ENCODE measurements at regions not wholly inside any gene's neighbourhood (a gene's known extent, or its start where the extent isn't known, plus 50 kb on each side); places are given as distances from the start of the nearest gene placed in this dataset.
A peak's percentile ranks its signal among the peaks of the same experiment; 100 is the strongest.

- Histone ChIP-seq H3K36me3 (ENCODE audit: insufficient read depth, low read length) (no peaks in the 10 kb centered on the region), H3K27ac (ENCODE audit: low read depth, low read length) (no peak overlapping the region), H3K9me3 (ENCODE audit: insufficient read depth, low read depth, low read length) (0 out of 2 replicates have a peak, but pooled peaks cover 3% of the 10 kb centered on the region), H3K9ac (ENCODE audit: low read depth, low read length) (no peak overlapping the region), H3K27me3 (ENCODE audit: insufficient read depth, low read length) (no peaks in the 10 kb centered on the region), H3K4me1 (ENCODE audit: insufficient read depth, low read length) (no peaks in the 10 kb centered on the region), H3K4me3 (ENCODE audit: low read length) (no peak overlapping the region)
- 97% methylated on average over 3 of the region's 3 CpGs for WGBS
These were observed 264.8 kb downstream of the TBL1XR1 start for GRCh38 chr3:176932433-176932832.

DNA sequence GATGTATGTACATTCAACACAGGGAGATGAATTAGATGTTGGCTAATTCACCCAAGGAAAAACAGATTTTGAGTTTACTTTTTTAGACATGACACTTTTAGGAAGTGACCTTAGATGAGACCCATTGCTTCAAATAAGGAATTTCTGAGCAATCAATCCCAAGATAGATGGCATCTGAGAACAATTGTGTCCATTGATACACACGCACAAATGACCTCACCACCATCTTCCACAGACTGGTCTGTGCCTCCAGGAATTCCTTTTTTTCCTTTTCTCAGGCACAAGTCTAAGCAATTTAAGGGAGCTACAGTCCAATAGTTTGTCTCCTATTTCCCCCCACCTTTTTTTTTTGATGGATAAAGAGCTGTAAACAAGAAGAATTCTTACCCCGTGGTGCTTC is 265.3 kb downstream of the TBL1XR1 start:
- WGBS: 94% methylated on average over 1 of the region's 2 CpGs
- Histone ChIP-seq H3K9me3 (ENCODE audit: insufficient read depth, low read depth, low read length) (0 out of 2 replicates have a peak, but pooled peaks cover 3% of the 10 kb centered on the region), H3K27me3 (ENCODE audit: insufficient read depth, low read length) (no peaks in the 10 kb centered on the region), H3K9ac (ENCODE audit: low read depth, low read length) (no peak overlapping the region), H3K27ac (ENCODE audit: low read depth, low read length) (no peak overlapping the region), H3K4me3 (ENCODE audit: low read length) (no peak overlapping the region), H3K36me3 (ENCODE audit: insufficient read depth, low read length) (no peaks in the 10 kb centered on the region), H3K4me1 (ENCODE audit: insufficient read depth, low read length) (no peaks in the 10 kb centered on the region)

DNA sequence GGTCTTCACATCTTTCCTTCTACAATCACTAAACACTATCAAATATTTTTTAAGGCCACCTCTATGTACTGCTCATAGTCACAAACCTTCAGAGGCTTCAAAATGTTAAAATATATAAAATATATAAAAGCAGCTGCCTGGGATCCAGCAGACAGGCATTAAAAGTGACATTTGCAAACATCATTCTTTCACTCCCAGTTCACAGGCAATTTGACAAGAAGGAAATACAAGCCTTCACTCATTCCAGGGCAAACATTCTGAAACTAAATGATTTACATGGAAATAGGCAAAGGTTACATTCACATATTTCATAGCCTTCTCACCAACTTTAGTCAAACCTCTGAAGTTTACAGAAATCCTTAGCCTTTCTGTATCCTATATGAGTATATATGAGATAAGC is 266.3 kb downstream of the TBL1XR1 start:
- no peaks in the 10 kb centered on the region for H3K27me3 ChIP-seq (ENCODE audit: insufficient read depth, low read length)
- no peaks in the 10 kb centered on the region for H3K4me1 ChIP-seq (ENCODE audit: insufficient read depth, low read length)
- H3K36me3 ChIP-seq (ENCODE audit: insufficient read depth, low read length): no peaks in the 10 kb centered on the region
- H3K9ac ChIP-seq (ENCODE audit: low read depth, low read length): no peak overlapping the region
- no peak overlapping the region for H3K27ac ChIP-seq (ENCODE audit: low read depth, low read length)
- no peak overlapping the region for H3K4me3 ChIP-seq (ENCODE audit: low read length)
- H3K9me3 ChIP-seq (ENCODE audit: insufficient read depth, low read depth, low read length): 0 out of 2 replicates have a peak, but pooled peaks cover 3% of the 10 kb centered on the region

DNA sequence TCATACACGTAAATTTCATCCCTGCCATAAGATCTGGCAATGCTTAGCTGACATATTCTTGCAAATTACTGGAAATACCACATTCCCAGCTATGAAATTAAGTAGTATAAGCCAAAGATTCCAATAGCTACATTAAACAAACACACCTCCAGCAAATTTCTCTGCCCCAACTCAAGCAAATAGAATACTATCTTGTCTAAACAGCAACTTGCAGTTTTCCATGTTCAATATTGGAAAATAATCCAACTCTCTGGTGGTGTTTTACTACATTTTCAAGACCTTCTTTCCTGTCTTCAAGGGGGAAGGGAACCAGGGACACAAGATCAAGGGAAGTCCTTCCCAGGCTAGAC is 268.7 kb downstream of the TBL1XR1 start:
- H3K9me3 ChIP-seq (ENCODE audit: insufficient read depth, low read depth, low read length): no peaks in the 10 kb centered on the region
- 100% methylated on average over 1 of the region's 1 CpG for whole genome bisulfite sequencing

DNA sequence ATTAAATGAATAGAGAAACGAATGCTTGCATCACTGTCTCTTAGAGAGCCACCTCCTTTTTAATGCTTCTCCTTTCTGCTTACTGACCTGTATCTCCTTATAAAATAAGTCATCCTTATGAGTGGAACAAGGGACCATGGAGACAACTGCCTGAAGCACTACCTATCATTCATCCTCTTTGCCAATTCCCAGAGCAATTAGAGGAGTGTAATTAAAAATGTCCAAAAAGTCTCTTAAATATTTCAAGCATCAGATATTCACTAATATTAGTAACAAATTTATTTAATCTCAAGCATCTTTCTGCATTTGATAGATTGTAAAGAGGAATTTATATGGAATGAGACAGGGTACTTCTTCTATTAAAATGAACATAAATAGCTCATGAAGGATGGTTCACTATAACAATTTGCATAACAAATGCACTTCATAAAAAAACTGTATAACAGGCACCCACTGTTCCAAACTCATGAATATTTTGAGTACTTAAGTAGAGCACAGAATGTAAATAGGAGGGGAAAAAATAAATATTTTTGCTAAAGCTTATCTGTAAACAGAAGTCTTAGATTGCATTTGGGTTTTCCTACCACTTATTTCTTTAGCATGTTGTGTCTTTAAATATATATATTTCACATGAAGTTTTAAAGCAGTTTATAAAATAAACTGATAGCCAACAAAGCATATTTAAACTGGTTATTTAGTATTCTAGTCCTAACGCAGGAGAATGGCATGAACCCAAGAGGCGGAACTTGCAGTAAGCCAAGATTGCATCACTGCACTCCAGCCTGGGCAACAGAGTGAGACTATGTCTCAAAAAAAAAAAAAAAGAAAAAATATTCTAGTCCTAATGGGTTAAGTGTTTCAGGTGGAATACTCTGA is 269.3 kb downstream of the TBL1XR1 start:
- no peaks in the 10 kb centered on the region for H3K9me3 ChIP-seq (ENCODE audit: insufficient read depth, low read depth, low read length)
- no peaks in the 10 kb centered on the region for H3K36me3 ChIP-seq (ENCODE audit: insufficient read depth, low read length)
- 97% methylated on average over 3 of the region's 3 CpGs for WGBS
- H3K27ac ChIP-seq (ENCODE audit: low read depth, low read length): no peak overlapping the region
- no peak overlapping the region for H3K9ac ChIP-seq (ENCODE audit: low read depth, low read length)
- H3K4me1 ChIP-seq (ENCODE audit: insufficient read depth, low read length): no peaks in the 10 kb centered on the region
- H3K4me3 ChIP-seq (ENCODE audit: low read length): no peak overlapping the region
- H3K27me3 ChIP-seq (ENCODE audit: insufficient read depth, low read length): no peaks in the 10 kb centered on the region

More for the DNA sequence above, 268.7 kb downstream of the TBL1XR1 start:
- Histone ChIP-seq H3K36me3 (ENCODE audit: insufficient read depth, low read length) (no peaks in the 10 kb centered on the region), H3K4me1 (ENCODE audit: insufficient read depth, low read length) (no peaks in the 10 kb centered on the region), H3K4me3 (ENCODE audit: low read length) (no peak overlapping the region), H3K9ac (ENCODE audit: low read depth, low read length) (no peak overlapping the region), H3K27me3 (ENCODE audit: insufficient read depth, low read length) (no peaks in the 10 kb centered on the region), H3K27ac (ENCODE audit: low read depth, low read length) (no peak overlapping the region)

DNA sequence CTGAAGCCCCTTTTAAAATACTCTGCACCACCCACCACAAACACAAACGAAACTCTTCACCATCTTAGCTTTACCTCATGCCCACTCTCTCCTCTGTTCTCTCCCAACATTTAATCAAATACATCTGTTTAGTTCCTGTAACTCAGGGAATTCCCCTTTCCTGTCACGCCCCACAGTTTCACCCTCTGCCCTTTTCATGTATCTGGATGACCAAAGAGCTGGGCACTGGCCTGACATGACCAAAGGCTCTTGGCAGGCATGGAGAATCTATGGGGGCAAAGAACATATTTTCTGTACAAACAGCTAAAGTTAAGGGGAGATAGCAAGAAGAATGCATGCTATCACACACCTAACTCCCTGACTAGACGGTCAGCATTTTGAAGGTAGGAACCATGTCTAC is 270.0 kb downstream of the TBL1XR1 start:
- no peaks in the 10 kb centered on the region for H3K27me3 ChIP-seq (ENCODE audit: insufficient read depth, low read length)
- no peaks in the 10 kb centered on the region for H3K4me1 ChIP-seq (ENCODE audit: insufficient read depth, low read length)
- H3K27ac ChIP-seq (ENCODE audit: low read depth, low read length): no peak overlapping the region
- 67% methylated on average over 3 of the region's 3 CpGs for WGBS
- H3K9ac ChIP-seq (ENCODE audit: low read depth, low read length): no peak overlapping the region
- no peak overlapping the region for H3K4me3 ChIP-seq (ENCODE audit: low read length)
- H3K9me3 ChIP-seq (ENCODE audit: insufficient read depth, low read depth, low read length): no peaks in the 10 kb centered on the region
- H3K36me3 ChIP-seq (ENCODE audit: insufficient read depth, low read length): no peaks in the 10 kb centered on the region

DNA sequence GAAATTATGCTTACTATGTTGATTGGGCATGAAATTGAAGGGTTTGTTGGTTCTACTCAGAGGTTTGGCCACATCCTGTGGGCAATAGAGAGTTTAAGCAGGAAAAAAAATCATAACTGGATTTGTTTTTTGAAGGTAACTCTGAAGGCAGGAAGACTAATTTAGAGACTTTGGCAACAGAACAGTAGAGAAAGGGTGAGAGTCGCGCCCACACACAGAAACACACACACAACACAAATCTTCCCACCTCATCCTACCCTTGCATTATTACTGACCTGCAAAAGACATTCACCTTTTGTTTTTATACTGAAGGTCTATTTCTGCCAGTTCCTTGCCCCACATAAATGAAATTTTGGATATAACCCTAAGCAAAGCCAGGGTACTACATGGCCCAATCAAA is 270.6 kb downstream of the TBL1XR1 start:
- H3K27ac ChIP-seq (ENCODE audit: low read depth, low read length): no peak overlapping the region

GRCh38 chr3:176926034-176926433 is 271.2 kb downstream of the TBL1XR1 start:
- H3K4me1 ChIP-seq (ENCODE audit: insufficient read depth, low read length): no peaks in the 10 kb centered on the region
- no peaks in the 10 kb centered on the region for H3K27me3 ChIP-seq (ENCODE audit: insufficient read depth, low read length)
- H3K9me3 ChIP-seq (ENCODE audit: insufficient read depth, low read depth, low read length): no peaks in the 10 kb centered on the region
- 94% methylated on average over 3 of the region's 3 CpGs for WGBS
- H3K9ac ChIP-seq (ENCODE audit: low read depth, low read length): no peak overlapping the region
- H3K27ac ChIP-seq (ENCODE audit: low read depth, low read length): no peak overlapping the region
- H3K4me3 ChIP-seq (ENCODE audit: low read length): no peak overlapping the region
- H3K36me3 ChIP-seq (ENCODE audit: insufficient read depth, low read length): no peaks in the 10 kb centered on the region

More for the DNA sequence above, 270.6 kb downstream of the TBL1XR1 start:
- H3K27me3 ChIP-seq (ENCODE audit: insufficient read depth, low read length): no peaks in the 10 kb centered on the region
- no peak overlapping the region for H3K4me3 ChIP-seq (ENCODE audit: low read length)
- no peak overlapping the region for H3K9ac ChIP-seq (ENCODE audit: low read depth, low read length)
- no peaks in the 10 kb centered on the region for H3K9me3 ChIP-seq (ENCODE audit: insufficient read depth, low read depth, low read length)
- H3K4me1 ChIP-seq (ENCODE audit: insufficient read depth, low read length): no peaks in the 10 kb centered on the region
- H3K36me3 ChIP-seq (ENCODE audit: insufficient read depth, low read length): no peaks in the 10 kb centered on the region
- 93% methylated on average over 2 of the region's 2 CpGs for WGBS

DNA sequence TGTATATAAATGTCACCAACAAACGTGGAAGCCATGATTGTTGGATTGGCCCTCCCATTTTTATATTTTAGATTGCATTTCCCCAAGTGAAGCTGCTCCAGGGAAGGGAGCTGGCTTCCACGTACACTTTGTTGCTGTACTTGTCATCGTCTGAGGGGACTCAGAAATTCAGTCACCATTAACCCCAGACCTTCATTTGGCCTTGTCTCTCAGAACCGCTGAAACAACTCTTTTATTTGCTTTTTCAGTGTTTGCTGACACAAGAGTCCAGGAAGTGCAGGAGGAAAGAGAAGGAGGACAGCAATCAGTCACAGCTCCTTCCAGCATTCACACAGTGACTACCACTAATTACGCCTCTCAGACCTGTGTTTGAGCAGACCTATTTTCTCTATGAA is 276.5 kb downstream of the TBL1XR1 start:
- Histone ChIP-seq H3K9ac (ENCODE audit: low read depth, low read length) (no peak overlapping the region), H3K27me3 (ENCODE audit: insufficient read depth, low read length) (no peaks in the 10 kb centered on the region), H3K9me3 (ENCODE audit: insufficient read depth, low read depth, low read length) (no peaks in the 10 kb centered on the region), H3K27ac (ENCODE audit: low read depth, low read length) (no peak overlapping the region), H3K4me3 (ENCODE audit: low read length) (no peak overlapping the region), H3K36me3 (ENCODE audit: insufficient read depth, low read length) (no peaks in the 10 kb centered on the region), H3K4me1 (ENCODE audit: insufficient read depth, low read length) (peaks cover 26% of the 10 kb centered on the region)
- 82% methylated on average over 5 of the region's 5 CpGs for WGBS

DNA sequence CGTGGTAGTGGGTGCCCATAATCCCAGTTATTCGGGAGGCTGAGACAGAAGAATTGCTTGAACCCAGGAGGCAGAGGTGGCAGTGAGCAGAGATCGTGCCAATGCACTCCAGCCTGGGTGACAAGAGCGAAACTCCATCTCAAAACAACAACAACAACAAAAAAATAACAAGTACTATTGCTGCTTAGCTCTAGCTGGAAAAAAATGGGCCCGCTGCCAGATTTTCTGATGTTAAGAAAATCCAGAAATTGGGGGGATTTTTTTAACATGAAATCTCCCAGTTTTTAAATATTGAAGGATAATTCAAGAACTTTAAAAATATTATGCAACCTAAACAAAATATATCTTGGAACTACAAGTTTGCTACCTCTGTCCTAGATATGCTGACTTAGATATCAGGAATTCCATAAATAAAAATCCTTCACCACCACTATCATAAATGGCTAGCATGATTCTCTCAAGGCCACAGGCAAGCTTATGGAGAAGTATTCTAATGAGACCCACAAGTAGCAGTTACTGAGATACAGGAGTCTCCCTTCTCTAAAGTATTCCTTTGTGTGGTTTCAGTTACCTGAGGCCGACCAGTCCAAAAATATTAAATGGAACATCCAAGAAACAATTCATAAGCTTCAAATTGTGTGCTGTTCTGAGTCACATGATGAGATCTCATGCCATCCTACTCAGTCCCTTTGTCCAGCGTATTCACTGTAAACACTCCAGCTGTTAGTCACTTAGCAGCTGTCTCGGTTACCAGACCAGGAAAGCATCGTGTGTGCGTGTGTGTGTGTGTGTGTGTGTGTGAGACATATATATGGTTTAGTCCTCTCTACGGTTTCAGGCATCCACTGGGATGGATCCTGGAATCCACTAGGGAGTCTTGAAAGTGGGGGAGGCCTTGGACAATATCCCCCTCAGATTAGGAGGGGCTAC is 277.2 kb downstream of the TBL1XR1 start:
- H3K27ac ChIP-seq (ENCODE audit: low read depth, low read length): no peak overlapping the region
- WGBS: 86% methylated on average over 11 of the region's 11 CpGs
- H3K4me3 ChIP-seq (ENCODE audit: low read length): no peak overlapping the region
- no peaks in the 10 kb centered on the region for H3K27me3 ChIP-seq (ENCODE audit: insufficient read depth, low read length)
- no peak overlapping the region for H3K9ac ChIP-seq (ENCODE audit: low read depth, low read length)
- peaks cover 27% of the 10 kb centered on the region for H3K4me1 ChIP-seq (ENCODE audit: insufficient read depth, low read length)
- H3K9me3 ChIP-seq (ENCODE audit: insufficient read depth, low read depth, low read length): no peaks in the 10 kb centered on the region
- no peaks in the 10 kb centered on the region for H3K36me3 ChIP-seq (ENCODE audit: insufficient read depth, low read length)

DNA sequence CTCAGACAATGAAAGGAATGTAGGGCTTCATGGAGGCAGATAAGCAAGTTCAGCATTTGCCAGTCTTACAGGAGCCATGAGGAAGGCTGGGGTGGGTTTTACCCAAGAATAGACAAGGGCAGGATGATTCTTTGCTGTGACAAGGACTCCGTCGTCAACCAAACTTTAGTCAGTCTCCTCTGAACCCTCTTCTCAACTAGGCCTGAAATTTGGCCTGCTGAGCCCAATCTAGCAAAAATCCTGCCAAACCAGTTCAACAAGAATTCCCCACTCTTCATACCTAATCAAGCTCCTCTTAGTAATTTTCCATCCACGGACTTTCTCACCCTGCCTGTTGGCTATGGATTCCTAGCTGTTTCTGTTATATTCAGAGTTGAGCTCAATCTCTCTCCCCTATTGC is 280.5 kb downstream of the TBL1XR1 start:
- Histone ChIP-seq H3K36me3 (ENCODE audit: insufficient read depth, low read length) (no peaks in the 10 kb centered on the region), H3K9me3 (ENCODE audit: insufficient read depth, low read depth, low read length) (no peaks in the 10 kb centered on the region), H3K9ac (ENCODE audit: low read depth, low read length) (peak overlapping the region; percentile 37; the same call in 1 of the 2 replicates), H3K4me1 (ENCODE audit: insufficient read depth, low read length) (peaks cover 27% of the 10 kb centered on the region), H3K4me3 (ENCODE audit: low read length) (peak overlapping the region; percentile 19; the same call in 1 of the 2 replicates), H3K27me3 (ENCODE audit: insufficient read depth, low read length) (no peaks in the 10 kb centered on the region), H3K27ac (ENCODE audit: low read depth, low read length) (peak overlapping the region; percentile 47)
- 84% methylated on average over 3 of the region's 3 CpGs for WGBS

Measured in HUES64 (cell line).